ENCODE measurements at regions not wholly inside any gene's neighbourhood (a gene's known extent, or its start where the extent isn't known, plus 50 kb on each side); places are given as distances from the start of the nearest gene placed in this dataset.

DNA sequence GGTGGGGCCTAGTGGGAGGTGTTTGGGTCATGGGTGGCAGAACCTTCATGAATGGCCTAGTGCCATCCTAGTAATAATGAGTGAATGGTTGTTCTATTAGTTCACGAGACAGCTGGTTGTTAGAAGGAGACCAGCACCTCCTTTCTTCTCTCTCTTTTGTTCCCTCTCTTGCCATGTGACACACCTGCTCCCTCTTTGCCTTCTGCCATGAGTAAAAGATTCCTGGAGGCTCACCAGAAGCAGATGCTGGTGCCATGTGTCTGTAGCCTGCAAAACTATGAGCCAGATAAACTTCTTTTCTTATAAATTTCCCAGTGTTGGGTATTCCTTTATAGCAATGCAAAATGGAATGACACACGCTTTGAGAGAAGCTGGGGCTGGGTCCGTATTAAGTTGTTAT is 89.0 kb upstream of the SLC4A7 start:
- DNase-seq (ENCODE audit: low spot score in 2 of 2), result no peak
- intact Hi-C loops (cut with DNase I; ENCODE audit: low total_unique reads), result no loop called here
- no peak overlapping the region for H3K4me3 ChIP-seq (ENCODE audit: low read depth, poor library complexity, severe bottlenecking)
- WGBS, 2 donors, result 89 to 97% methylated on average over 3 of the region's 3 CpGs
- TF ChIP-seq, protein P1, sequence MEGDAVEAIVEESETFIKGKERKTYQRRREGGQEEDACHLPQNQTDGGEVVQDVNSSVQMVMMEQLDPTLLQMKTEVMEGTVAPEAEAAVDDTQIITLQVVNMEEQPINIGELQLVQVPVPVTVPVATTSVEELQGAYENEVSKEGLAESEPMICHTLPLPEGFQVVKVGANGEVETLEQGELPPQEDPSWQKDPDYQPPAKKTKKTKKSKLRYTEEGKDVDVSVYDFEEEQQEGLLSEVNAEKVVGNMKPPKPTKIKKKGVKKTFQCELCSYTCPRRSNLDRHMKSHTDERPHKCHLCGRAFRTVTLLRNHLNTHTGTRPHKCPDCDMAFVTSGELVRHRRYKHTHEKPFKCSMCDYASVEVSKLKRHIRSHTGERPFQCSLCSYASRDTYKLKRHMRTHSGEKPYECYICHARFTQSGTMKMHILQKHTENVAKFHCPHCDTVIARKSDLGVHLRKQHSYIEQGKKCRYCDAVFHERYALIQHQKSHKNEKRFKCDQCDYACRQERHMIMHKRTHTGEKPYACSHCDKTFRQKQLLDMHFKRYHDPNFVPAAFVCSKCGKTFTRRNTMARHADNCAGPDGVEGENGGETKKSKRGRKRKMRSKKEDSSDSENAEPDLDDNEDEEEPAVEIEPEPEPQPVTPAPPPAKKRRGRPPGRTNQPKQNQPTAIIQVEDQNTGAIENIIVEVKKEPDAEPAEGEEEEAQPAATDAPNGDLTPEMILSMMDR (IDR thresholded peaks at IDR 0.05), result no peak
- no peak for TF ChIP-seq POLR2A (IDR thresholded peaks at IDR 0.05)

DNA sequence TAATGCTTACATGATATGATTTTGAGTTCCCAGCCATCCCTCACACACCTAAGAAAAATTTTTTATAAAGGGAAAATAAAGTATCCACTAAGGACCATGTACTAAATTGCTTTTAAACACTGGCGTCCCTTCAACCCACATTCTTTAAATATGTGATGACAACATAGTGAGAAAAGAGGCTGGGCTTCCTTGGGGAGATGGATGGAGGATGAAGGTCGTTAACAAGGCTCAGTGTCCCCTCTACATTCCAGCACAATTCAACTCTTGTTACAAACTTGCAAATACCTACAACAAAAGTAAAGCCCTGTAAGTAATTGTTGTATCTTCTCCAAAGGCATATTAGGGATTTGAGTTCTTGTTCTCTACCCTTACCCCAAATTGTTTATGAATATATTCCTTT is 87.2 kb upstream of the SLC4A7 start:
- 66 to 73% methylated on average over 2 of the region's 2 CpGs for WGBS, 2 donors
- TF ChIP-seq POLR2A (IDR thresholded peaks at IDR 0.05), result no peak
- TF ChIP-seq, protein P1 (IDR thresholded peaks at IDR 0.05), result no peak
- intact Hi-C loops (cut with DNase I; ENCODE audit: low total_unique reads), result no loop called here
- no peak overlapping the region for H3K4me3 ChIP-seq (ENCODE audit: low read depth, poor library complexity, severe bottlenecking)
- no peak for DNase-seq (ENCODE audit: low spot score in 2 of 2)

DNA sequence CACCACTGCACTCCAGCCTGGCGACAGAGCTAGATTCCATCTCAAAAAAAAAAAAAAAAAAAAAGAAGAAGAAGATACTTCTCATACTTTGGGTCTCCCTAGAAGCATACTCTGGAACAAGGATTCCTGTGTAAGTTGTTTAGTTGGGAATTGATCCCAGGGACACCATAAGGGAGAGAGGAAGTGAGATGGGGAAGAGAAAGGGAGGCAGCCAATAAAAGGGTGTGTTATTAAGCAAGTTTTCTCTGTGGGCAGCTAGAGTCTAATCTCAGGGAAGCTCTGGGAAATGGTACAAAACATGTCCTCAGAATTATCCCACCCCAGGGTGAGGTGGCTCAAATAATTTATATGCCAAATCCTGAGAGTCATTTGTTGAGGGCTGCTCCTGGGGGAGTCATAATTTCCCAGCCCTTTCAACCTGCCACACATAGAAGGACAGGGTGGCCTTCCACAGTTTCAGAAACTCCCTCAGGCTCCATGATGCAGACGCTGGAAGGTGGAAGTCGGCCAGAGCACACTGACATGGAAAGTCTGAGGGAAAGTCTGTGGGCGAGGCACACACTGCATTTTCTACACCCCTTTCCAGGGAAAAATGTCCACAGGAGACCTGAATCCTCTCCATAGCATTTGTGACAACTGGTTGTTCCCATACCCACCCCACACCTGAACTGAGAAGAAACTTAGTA is 86.4 kb upstream of the SLC4A7 start:
- 29 to 43% methylated on average over 4 of the region's 4 CpGs for WGBS, 2 donors

DNA sequence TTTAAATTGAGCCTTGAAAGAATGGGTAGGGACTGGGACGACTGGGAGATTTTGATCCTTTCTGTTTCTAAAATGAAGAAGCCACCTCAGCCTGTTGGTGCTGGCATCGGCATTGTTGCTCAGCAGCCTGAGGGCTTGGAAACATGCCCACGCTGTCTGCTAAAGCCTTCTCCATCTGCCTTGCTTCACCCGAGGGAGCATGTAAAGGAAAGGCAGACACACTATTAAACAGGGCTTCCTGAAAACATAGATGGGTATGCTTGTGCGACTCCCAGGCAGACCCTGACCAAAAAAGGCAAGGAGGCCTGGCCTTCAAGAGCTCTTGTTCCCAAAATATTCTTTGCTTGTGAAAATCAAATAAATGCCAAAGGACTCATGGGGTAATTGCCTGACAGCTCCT is 84.2 kb upstream of the SLC4A7 start:
- 12 to 14% methylated on average over 5 of the region's 5 CpGs for WGBS, 2 donors
- no peak for TF ChIP-seq POLR2A (IDR thresholded peaks at IDR 0.05)
- TF ChIP-seq, protein P1 (IDR thresholded peaks at IDR 0.05), result no peak
- peak; percentile 66 to 94 for DNase-seq (ENCODE audit: low spot score in 2 of 2)
- H3K4me3 ChIP-seq (ENCODE audit: low read depth, poor library complexity, severe bottlenecking), result no peak overlapping the region
- intact Hi-C loops (cut with DNase I; ENCODE audit: low total_unique reads), result no loop called here

More for the DNA sequence above, 86.4 kb upstream of the SLC4A7 start:
- TF ChIP-seq, protein P1 (IDR thresholded peaks at IDR 0.05), result no peak
- intact Hi-C loops (cut with DNase I; ENCODE audit: low total_unique reads), result no loop called here
- H3K4me3 ChIP-seq (ENCODE audit: low read depth, poor library complexity, severe bottlenecking), result no peak overlapping the region
- DNase-seq (ENCODE audit: low spot score in 2 of 2), result peak in 1 of 2 donors; percentile 29

DNA sequence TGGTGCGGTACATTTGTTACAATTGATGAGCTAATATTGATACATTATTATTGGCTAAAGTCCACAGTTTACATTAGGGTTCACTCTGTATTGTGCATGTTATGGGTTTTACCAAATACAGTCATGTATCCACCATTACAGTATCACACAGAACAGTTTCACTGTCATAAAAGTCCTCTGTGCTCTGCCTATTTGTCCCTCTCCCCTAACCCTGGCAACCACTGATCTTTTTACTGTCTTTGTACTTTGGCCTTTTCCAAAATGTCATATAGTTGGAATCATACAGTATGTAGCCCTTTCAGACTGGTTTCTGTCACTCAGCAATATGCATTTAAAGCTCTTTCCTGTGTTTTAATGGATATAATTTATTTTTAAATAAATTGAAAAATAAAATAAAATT is 83.1 kb upstream of the SLC4A7 start:
- no peak for DNase-seq (ENCODE audit: low spot score in 2 of 2)
- TF ChIP-seq, protein P1 (IDR thresholded peaks at IDR 0.05), result no peak
- no peak for TF ChIP-seq POLR2A (IDR thresholded peaks at IDR 0.05)
- WGBS, 2 donors, result 86 to 95% methylated on average over 1 of the region's 1 CpG
- no peak overlapping the region for H3K4me3 ChIP-seq (ENCODE audit: low read depth, poor library complexity, severe bottlenecking)
- intact Hi-C loops (cut with DNase I; ENCODE audit: low total_unique reads), result no loop called here
